Esophagus squamous epithelium (tissue), 4 donors: ENCODE measurements at regions not wholly inside any gene's neighbourhood (a gene's known extent, or its start where the extent isn't known, plus 50 kb on each side); places are given as distances from the start of the nearest gene placed in this dataset.

Experiments used
- POLR2A ChIP-seq, 4 donors: fragments of 450-650 bp; IDR thresholded peaks; one replicate each; pipeline ENCODE4 v1.6.1; 2017; ENCODE audit warnings: antibody characterized with exemption in 4 of 4, mild to moderate bottlenecking in 4 of 4, moderate library complexity in 3 of 4
- TF ChIP-seq, protein P1 (sequence below), 6 experiments: fragments of 450-650 bp in 4 of 6; fragments of 200-600 bp in 2 of 6; sonication (generic) in 2 of 6; IDR thresholded peaks; one replicate each; pipeline ENCODE4 v1.5.1; 2016 to 2019; ENCODE audit warnings: antibody characterized with exemption in 6 of 6, mild to moderate bottlenecking in 4 of 6, moderate library complexity in 4 of 6

DNA sequence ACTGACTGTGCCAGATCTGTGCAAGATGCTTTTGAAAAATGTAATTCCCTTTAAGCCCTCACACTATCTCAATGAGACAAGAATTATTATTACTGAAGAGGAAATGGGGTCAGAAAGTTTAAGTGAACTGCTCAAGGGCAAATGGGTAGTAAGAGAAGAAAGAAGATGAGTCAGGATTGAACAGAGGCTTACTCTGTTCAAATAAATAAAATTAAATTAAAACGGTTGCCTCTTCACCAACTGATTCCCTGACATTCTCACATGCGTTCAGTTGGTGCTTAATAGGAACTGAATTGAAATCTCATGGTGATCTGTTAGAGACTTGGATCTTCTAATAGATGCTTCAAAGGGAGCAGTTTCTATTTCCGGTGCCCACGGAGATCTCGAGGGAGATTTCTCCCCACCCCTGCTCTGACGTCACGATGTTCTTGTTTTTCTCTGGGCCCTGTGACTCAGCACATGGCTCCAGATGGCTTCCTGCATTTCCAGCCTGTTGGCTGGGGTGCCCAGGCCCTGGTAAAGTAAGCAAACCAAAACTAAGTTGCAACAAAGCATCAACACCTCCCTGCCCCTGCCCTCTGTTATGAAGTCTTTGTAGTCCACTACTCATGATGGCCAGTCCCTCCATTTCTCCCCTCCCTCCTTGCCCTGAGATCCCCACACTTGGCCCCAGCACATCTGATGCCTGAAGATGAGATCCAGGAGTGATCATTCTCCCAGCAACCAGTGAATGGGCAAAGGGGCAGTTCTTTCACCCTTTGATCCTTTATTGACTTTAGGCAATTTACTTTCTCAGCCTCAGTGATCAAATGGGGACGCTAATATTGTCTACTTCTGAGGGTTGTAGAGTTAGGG lies 106.1 kb upstream of the CPEB4 start:
- TF ChIP-seq, protein P1, sequence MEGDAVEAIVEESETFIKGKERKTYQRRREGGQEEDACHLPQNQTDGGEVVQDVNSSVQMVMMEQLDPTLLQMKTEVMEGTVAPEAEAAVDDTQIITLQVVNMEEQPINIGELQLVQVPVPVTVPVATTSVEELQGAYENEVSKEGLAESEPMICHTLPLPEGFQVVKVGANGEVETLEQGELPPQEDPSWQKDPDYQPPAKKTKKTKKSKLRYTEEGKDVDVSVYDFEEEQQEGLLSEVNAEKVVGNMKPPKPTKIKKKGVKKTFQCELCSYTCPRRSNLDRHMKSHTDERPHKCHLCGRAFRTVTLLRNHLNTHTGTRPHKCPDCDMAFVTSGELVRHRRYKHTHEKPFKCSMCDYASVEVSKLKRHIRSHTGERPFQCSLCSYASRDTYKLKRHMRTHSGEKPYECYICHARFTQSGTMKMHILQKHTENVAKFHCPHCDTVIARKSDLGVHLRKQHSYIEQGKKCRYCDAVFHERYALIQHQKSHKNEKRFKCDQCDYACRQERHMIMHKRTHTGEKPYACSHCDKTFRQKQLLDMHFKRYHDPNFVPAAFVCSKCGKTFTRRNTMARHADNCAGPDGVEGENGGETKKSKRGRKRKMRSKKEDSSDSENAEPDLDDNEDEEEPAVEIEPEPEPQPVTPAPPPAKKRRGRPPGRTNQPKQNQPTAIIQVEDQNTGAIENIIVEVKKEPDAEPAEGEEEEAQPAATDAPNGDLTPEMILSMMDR (IDR thresholded peaks at IDR 0.05), result no peak
- no peak for TF ChIP-seq POLR2A (IDR thresholded peaks at IDR 0.05)
